ENCODE measurements at regions not wholly inside any gene's neighbourhood (a gene's known extent, or its start where the extent isn't known, plus 50 kb on each side); places are given as distances from the start of the nearest gene placed in this dataset.

GRCh38 chr4:14810568-14810967, 191.7 kb upstream of the CPEB2 start:
- TF ChIP-seq GATA2 (IDR thresholded peaks at IDR 0.05; ENCODE audit: low read depth, low read length) (no peak), GATA3 (IDR thresholded peaks at IDR 0.05; ENCODE audit: low read depth, low read length) (no peak)

Data from SH-SY5Y (cell line).